IPS-NIHi7 (cell line): ENCODE measurements at regions not wholly inside any gene's neighbourhood (a gene's known extent, or its start where the extent isn't known, plus 50 kb on each side); places are given as distances from the start of the nearest gene placed in this dataset.
"Not testable (repeated sequence)": the region's sequence is repeated elsewhere in the genome, so short reads cannot be mapped to it uniquely, and the experiment has no call there.

Source experiments
- DNase-seq: peaks from one replicate; pipeline ENCODE4 v3.0.0; 2012; ENCODE audit warnings: mixed read lengths; ENCODE audit errors: extremely low spot score

GRCh38 chr3:170705131-170705530, 119.3 kb upstream of the SLC7A14 start:
- DNase-seq: no peak

GRCh38 chr3:170703121-170703588, 117.3 kb upstream of the SLC7A14 start:
- DNase-seq: no peak

GRCh38 chr3:170701696-170702678, 116.1 kb upstream of the SLC7A14 start:
- no peak for DNase-seq

GRCh38 chr3:170700054-170700404, 114.2 kb upstream of the SLC7A14 start:
- DNase-seq: no peak

GRCh38 chr3:170699158-170700053, 113.5 kb upstream of the SLC7A14 start:
- DNase-seq: no peak

GRCh38 chr3:170697908-170698307, 112.0 kb upstream of the SLC7A14 start:
- DNase-seq: peak; percentile 17

GRCh38 chr3:170697131-170697530, 111.3 kb upstream of the SLC7A14 start:
- no peak for DNase-seq

- DNase-seq: no peak
Observed at GRCh38 chr3:170695486-170696064, 109.7 kb upstream of the SLC7A14 start.

- no peak for DNase-seq
Observed at GRCh38 chr3:170692720-170693119, 106.8 kb upstream of the SLC7A14 start.

- DNase-seq: no peak
Observed at GRCh38 chr3:170690661-170690981, 104.7 kb upstream of the SLC7A14 start.

- DNase-seq: peak; percentile 79
Observed at GRCh38 chr3:170689893-170690660, 104.2 kb upstream of the SLC7A14 start.

GRCh38 chr3:170689296-170689829, 103.5 kb upstream of the SLC7A14 start:
- DNase-seq: peak; percentile 71

- DNase-seq: not testable (repeated sequence)
Observed at GRCh38 chr3:170688222-170688621, 102.3 kb upstream of the SLC7A14 start.

GRCh38 chr3:170680593-170680992, 94.7 kb upstream of the SLC7A14 start:
- DNase-seq: no peak

- no peak for DNase-seq
Observed at GRCh38 chr3:170679190-170679589, 93.3 kb upstream of the SLC7A14 start.

- DNase-seq: no peak
Observed at GRCh38 chr3:170670504-170670903, 84.6 kb upstream of the SLC7A14 start.

GRCh38 chr3:170662986-170663385, 77.1 kb upstream of the SLC7A14 start:
- DNase-seq: not testable (repeated sequence)

GRCh38 chr3:170660139-170660538, 74.3 kb upstream of the SLC7A14 start:
- DNase-seq: no peak

- no peak for DNase-seq
Observed at GRCh38 chr3:170657312-170657711, 71.4 kb upstream of the SLC7A14 start.

GRCh38 chr3:170656284-170656683, 70.4 kb upstream of the SLC7A14 start:
- DNase-seq: no peak

GRCh38 chr3:170653801-170654200, 67.9 kb upstream of the SLC7A14 start:
- DNase-seq: no peak
